ENCODE measurements at regions not wholly inside any gene's neighbourhood (a gene's known extent, or its start where the extent isn't known, plus 50 kb on each side); places are given as distances from the start of the nearest gene placed in this dataset.

DNA sequence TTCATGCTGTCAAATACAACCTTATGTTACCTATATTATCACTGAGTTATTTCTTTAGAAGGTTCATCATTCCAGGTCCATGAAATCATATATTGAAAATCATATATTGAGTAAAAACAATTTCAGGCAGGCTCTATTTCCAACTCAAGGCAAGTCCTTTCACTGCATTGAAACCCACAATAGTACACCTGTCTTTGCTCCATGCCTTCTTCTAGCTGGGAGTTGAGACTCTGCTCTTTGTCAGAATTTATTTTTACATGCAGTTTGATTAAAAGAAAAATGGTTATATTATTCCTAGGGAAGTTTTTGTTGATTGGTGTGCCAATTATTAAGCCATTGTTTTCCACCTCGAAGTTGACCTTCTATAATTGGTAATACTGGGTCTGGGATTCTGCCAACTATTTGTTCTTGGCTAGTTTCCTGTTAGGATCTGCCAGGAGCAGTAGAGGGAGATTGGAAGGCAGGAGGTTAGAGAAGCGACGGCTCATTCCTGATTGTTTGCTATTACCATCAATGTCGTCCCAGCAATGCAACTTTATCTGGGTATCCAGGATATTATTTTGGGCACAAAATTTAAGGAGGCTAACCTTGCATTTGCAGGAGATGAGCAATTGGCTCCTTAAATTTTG lies 79.5 kb upstream of the MIS18BP1 start:
- H3K4me1 ChIP-seq (ENCODE audit: insufficient read depth) = no peaks in the 10 kb centered on the region
- no peaks in the 10 kb centered on the region for H4K20me1 ChIP-seq (ENCODE audit: insufficient read depth, poor library complexity, severe bottlenecking)
- DNase-seq (ENCODE audit: low spot score) = no peak
- H3K27ac ChIP-seq = no peak overlapping the region
- no peaks in the 10 kb centered on the region for H3K27me3 ChIP-seq
- 93% methylated on average over 4 of the region's 4 CpGs for WGBS (ENCODE audit: low lambda C conversion rate, missing lambda C conversion rate)
- no peak overlapping the region for H3K4me3 ChIP-seq
- H3K79me2 ChIP-seq = no peaks in the 10 kb centered on the region
- TF ChIP-seq EZH2phosphoT487 (IDR thresholded peaks at IDR 0.05; ENCODE audit: low read depth, severe bottlenecking, unreplicated experiment) (no peak), EZH2 (IDR thresholded peaks at IDR 0.05; ENCODE audit: borderline replicate concordance) (no peak)
- TF ChIP-seq, protein P1, sequence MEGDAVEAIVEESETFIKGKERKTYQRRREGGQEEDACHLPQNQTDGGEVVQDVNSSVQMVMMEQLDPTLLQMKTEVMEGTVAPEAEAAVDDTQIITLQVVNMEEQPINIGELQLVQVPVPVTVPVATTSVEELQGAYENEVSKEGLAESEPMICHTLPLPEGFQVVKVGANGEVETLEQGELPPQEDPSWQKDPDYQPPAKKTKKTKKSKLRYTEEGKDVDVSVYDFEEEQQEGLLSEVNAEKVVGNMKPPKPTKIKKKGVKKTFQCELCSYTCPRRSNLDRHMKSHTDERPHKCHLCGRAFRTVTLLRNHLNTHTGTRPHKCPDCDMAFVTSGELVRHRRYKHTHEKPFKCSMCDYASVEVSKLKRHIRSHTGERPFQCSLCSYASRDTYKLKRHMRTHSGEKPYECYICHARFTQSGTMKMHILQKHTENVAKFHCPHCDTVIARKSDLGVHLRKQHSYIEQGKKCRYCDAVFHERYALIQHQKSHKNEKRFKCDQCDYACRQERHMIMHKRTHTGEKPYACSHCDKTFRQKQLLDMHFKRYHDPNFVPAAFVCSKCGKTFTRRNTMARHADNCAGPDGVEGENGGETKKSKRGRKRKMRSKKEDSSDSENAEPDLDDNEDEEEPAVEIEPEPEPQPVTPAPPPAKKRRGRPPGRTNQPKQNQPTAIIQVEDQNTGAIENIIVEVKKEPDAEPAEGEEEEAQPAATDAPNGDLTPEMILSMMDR (IDR thresholded peaks at IDR 0.05; ENCODE audit: poor library complexity) = no peak
- no peak overlapping the region for H2AFZ ChIP-seq
- H3K9me3 ChIP-seq (ENCODE audit: low read depth) = peaks cover 8% of the 10 kb centered on the region
- H3K9me2 ChIP-seq (replicated peaks; ENCODE audit: insufficient read depth) = no peaks in the 10 kb centered on the region
- H3K4me2 ChIP-seq = no peak overlapping the region
- no peaks in the 10 kb centered on the region for H3K36me3 ChIP-seq (replicated peaks; ENCODE audit: insufficient read depth, low read depth)

DNA sequence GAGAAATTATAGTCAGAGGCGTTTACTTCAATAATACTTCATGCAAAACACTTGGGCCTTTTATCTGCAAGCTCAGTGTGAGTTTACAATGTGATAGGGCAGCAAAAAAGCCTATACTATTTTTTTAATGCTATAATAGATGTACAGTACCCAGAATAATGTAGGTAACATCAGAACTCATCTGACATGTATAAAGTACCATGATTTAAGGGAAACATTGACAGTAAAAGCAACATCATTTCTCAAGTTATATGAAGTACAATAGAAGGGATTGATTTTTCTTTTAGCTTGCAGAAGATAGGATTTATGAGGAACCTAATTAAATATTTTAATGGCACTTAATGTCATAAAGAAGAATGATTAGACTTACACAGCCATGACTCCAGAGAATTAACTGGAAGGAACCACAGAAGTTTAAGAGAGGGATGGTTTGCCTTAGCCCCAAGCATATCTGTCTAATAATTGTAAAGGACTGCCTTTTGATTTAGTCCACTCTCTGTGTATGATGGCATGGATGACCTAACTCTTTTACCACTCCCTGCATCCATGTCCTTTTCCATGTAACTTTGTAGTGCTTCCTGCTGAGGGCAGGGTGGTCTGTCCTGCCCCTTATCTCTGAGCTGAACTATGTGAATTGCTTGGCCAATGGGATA lies 55.9 kb upstream of the MIS18BP1 start:
- H3K9me3 ChIP-seq (ENCODE audit: low read depth) = no peaks in the 10 kb centered on the region
- no peak overlapping the region for H3K4me2 ChIP-seq
- no peak overlapping the region for H3K27ac ChIP-seq
- H4K20me1 ChIP-seq (ENCODE audit: insufficient read depth, poor library complexity, severe bottlenecking) = no peaks in the 10 kb centered on the region
- no peaks in the 10 kb centered on the region for H3K36me3 ChIP-seq (replicated peaks; ENCODE audit: insufficient read depth, low read depth)
- no peaks in the 10 kb centered on the region for H3K79me2 ChIP-seq
- no peaks in the 10 kb centered on the region for H3K27me3 ChIP-seq
- H2AFZ ChIP-seq = no peak overlapping the region
- TF ChIP-seq EZH2 (IDR thresholded peaks at IDR 0.05; ENCODE audit: borderline replicate concordance) = no peak
- TF ChIP-seq, protein P1 (IDR thresholded peaks at IDR 0.05; ENCODE audit: poor library complexity) = no peak
- no peaks in the 10 kb centered on the region for H3K9me2 ChIP-seq (replicated peaks; ENCODE audit: insufficient read depth)
- DNase-seq (ENCODE audit: low spot score) = no peak
- 74% methylated on average over 1 of the region's 1 CpG for WGBS (ENCODE audit: low lambda C conversion rate, missing lambda C conversion rate)
- no peak overlapping the region for H3K4me3 ChIP-seq
- H3K4me1 ChIP-seq (ENCODE audit: insufficient read depth) = no peaks in the 10 kb centered on the region
